GM19351 (cell line): ENCODE measurements at regions not wholly inside any gene's neighbourhood (a gene's known extent, or its start where the extent isn't known, plus 50 kb on each side); places are given as distances from the start of the nearest gene placed in this dataset.
"Not testable (repeated sequence)": the region's sequence is repeated elsewhere in the genome, so short reads cannot be mapped to it uniquely, and the experiment has no call there.

ENCODE experiments used
- ATAC-seq: cut with Tn5 transposase; IDR thresholded peaks from one replicate; pipeline ENCODE4 v1.9.1; 2021; ENCODE audit warnings: mild to moderate bottlenecking, moderate library complexity; ENCODE audit not compliant: unreplicated experiment

- not testable (repeated sequence) for ATAC-seq
Measured at GRCh38 chrX:140633105-140633504, 76.5 kb upstream of the LINC00632 start.

- no peak for ATAC-seq
Measured at GRCh38 chrX:140608111-140608510, 101.4 kb upstream of the LINC00632 start.

DNA sequence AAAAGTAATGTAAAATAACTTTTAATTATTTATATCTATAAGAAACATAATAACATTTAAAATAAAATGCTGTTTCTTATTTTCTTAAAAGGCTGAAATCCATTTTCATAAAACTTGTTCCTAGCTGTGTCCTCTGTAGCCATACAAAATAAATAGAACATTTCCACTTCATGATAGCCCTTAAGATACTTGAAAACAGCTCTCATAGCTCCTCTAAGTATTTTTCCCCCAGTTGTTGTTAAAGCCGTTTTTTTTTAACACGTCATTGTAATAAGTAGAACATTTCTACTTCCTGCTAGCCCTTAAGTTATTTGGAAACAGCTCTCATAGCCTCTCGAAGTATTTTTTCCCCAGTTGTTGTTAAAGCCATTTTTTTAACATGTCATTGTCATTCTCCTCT is 97.3 kb upstream of the SOX3 start:
- no peak for ATAC-seq

- no peak for ATAC-seq
Measured at GRCh38 chrX:140599851-140600250, 95.0 kb upstream of the SOX3 start.

- no peak for ATAC-seq
Measured at GRCh38 chrX:140589657-140590056, 84.8 kb upstream of the SOX3 start.

GRCh38 chrX:140586951-140587350 is 82.1 kb upstream of the SOX3 start:
- no peak for ATAC-seq

DNA sequence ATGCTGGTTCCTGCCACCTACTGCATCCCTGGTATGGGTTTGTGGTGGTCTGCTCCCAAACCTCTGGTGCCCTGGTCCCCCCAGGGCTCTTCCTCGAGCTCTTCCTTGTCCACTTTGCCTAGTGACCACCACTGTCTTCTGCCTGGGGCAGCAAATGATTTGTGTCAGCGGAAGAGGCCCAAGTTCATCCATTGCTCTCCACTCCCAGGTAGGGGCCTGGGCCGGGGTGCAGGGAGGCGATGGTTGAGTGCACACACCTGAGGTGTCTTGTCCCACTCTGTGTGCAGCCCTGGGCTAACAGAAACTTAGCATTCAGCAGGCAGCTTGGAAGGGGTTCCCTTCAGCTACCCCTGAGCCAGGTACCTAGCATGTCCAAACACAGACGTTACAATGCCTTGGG is 75.6 kb upstream of the SOX3 start:
- ATAC-seq = no peak

DNA sequence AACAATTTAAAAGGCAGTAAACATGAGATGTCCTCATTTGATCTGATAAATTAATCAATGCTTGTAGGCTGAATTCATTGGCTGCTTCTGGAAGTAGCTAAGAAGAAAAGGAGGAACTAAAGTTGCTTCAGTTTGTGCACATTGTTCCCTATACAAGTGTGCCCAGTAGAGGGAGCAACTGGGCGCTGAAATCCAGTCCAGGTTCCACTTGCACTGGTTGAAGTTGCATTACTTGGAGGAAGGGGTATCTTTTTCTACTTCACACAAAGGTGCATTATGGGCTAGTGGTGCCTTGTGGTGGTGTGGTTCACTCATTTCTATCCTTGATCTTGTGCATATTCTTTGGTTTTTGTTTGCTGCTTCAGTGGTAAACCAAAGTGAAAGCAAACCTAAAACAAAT is 67.9 kb upstream of the SOX3 start:
- ATAC-seq = peak; percentile 98

- no peak for ATAC-seq
Measured at GRCh38 chrX:140563893-140564292, 59.0 kb upstream of the SOX3 start.
